Cerebellar cortex (tissue), 1 donor: ENCODE measurements at regions not wholly inside any gene's neighbourhood (a gene's known extent, or its start where the extent isn't known, plus 50 kb on each side); places are given as distances from the start of the nearest gene placed in this dataset.

Experiments used
- DNase-seq: peaks from one replicate; pipeline ENCODE4 v3.0.0-alpha.2; 2015; ENCODE audit warnings: low spot score

DNA sequence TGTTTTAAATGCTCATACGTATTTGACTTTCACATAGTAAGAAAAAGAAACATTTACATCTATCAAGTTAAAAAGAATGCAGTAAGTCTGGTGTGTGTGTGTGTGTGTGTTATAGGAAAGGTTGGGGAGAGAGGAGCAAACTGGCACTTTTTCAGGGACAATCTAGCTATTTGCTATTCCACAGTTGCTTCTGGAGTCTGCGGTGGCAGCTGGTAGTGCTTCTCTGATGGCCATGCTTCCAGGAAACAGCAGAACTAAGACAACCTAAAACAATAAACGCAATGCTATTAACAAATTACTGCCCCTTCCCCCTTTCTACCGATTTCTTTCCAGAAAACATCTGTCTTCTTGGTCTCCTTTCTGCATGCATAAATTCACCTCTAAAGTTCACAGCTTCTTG is 70.0 kb upstream of the CDH10 start:
- DNase-seq = no peak

DNA sequence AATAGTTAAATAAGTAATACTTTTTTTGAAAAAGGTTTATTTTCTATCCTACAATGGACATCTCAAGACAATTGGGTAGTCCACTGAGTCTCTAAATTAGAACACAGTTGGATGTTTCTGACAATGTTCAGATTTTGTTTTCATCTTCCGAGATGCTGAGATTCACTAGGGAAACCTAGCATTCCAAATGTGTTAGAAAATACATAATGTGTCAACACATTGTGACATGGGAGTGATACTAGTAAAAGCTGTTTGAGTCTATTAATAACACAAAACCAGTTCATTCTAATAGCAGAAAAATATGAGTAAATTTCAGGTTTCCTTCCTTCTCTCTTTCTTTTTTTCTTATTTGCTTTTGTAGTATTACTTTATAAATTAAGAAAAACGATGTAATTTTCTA is 68.2 kb upstream of the CDH10 start:
- DNase-seq = no peak

DNA sequence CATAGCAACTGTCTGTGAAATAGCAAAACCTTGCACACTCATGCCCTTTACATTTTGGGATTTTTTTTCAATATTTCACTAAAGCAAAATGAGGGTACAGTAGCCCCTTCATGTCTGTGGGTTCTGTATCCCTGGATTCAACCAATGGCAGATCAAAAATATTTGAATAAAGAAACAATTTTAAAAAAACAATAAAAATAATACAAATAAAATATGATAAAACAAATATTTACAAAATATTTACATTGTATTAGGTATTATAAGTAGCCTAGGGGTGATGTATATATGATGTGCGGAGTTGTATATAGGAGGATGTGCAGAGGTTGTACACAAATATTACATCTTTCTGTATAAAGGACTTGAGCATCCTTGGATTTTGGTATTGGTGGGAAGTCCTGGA is 67.3 kb upstream of the CDH10 start:
- no peak for DNase-seq

DNA sequence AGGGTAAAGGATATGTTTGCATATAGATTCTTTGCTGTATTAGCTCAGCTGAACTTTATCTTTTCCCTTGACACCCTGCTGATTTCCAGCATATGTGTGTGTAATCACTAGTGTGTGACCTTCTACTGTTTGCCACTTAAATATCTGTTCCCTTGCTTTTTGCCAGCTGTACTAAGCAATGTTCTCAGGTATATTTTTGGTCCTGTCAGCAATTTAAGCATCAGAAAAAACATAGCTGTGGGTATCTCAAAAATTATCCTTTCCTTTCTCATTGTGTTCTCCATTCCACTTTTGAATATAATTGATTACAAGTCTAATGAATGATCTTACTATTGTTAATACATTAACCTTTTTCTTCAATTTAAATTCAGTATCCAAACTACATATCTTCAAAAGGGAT is 59.2 kb upstream of the CDH10 start:
- no peak for DNase-seq
